Prostate gland (tissue), 2 donors: ENCODE measurements at regions not wholly inside any gene's neighbourhood (a gene's known extent, or its start where the extent isn't known, plus 50 kb on each side); places are given as distances from the start of the nearest gene placed in this dataset.

ENCODE experiments used
- POLR2A ChIP-seq: fragments of 450-650 bp; IDR thresholded peaks from one replicate; pipeline ENCODE4 v1.6.1; 2016; ENCODE audit warnings: antibody characterized with exemption, mild to moderate bottlenecking
- TF ChIP-seq, protein P1 (sequence below), 4 experiments: fragments of 200-600 bp in 2 of 4; fragments of 450-650 bp in 2 of 4; sonication (generic) in 2 of 4; IDR thresholded peaks; 1 replicate in 3 of 4; 2 replicates in 1 of 4; pipeline ENCODE4 v1.5.1; 2016 to 2019; ENCODE audit warnings: antibody characterized with exemption in 4 of 4, mild to moderate bottlenecking in 2 of 4, moderate library complexity in 2 of 4

- TF ChIP-seq, protein P1, sequence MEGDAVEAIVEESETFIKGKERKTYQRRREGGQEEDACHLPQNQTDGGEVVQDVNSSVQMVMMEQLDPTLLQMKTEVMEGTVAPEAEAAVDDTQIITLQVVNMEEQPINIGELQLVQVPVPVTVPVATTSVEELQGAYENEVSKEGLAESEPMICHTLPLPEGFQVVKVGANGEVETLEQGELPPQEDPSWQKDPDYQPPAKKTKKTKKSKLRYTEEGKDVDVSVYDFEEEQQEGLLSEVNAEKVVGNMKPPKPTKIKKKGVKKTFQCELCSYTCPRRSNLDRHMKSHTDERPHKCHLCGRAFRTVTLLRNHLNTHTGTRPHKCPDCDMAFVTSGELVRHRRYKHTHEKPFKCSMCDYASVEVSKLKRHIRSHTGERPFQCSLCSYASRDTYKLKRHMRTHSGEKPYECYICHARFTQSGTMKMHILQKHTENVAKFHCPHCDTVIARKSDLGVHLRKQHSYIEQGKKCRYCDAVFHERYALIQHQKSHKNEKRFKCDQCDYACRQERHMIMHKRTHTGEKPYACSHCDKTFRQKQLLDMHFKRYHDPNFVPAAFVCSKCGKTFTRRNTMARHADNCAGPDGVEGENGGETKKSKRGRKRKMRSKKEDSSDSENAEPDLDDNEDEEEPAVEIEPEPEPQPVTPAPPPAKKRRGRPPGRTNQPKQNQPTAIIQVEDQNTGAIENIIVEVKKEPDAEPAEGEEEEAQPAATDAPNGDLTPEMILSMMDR (IDR thresholded peaks at IDR 0.05), result no peak
- no peak for TF ChIP-seq POLR2A
Measured at GRCh38 chr12:66822961-66823360, 144.1 kb upstream of the GRIP1 start.
